GM13977 (cell line): ENCODE measurements at regions not wholly inside any gene's neighbourhood (a gene's known extent, or its start where the extent isn't known, plus 50 kb on each side); places are given as distances from the start of the nearest gene placed in this dataset.

Source experiments
- DNase-seq: peaks from one replicate; pipeline ENCODE4 v3.0.0; 2012; ENCODE audit warnings: low spot score
- CTCF ChIP-seq: IDR thresholded peaks from 2 replicates; pipeline ENCODE4 v1.5.1; 2012; ENCODE audit warnings: mild to moderate bottlenecking, control low read depth; ENCODE audit not compliant: insufficient read depth; ENCODE audit errors: extremely low read depth, missing control alignments
- in situ Hi-C: fragments of 300-500 bp; cut with MboI; formaldehyde crosslinking; loops from one replicate; pipeline ENCODE4 v1.12.0; 2022; ENCODE audit warnings: low sequenced_read_pairs, low pct_unique_long_range_greater_than_20kb, mixed read lengths, inconsistent platforms; ENCODE audit not compliant: unreplicated experiment

GRCh38 chr7:94272821-94273583 is 121.7 kb upstream of the COL1A2 start:
- in situ Hi-C loops, result no loop called here
- no peak for DNase-seq
- TF ChIP-seq CTCF, result no peak

- in situ Hi-C loops, result no loop called here
Observed at GRCh38 chr7:94274828-94275227, 119.9 kb upstream of the COL1A2 start.

GRCh38 chr7:94276027-94276426 is 118.7 kb upstream of the COL1A2 start:
- in situ Hi-C loops, result no loop called here
- no peak for TF ChIP-seq CTCF
- DNase-seq, result no peak

More at GRCh38 chr7:94274828-94275227, 119.9 kb upstream of the COL1A2 start:
- no peak for DNase-seq
- no peak for TF ChIP-seq CTCF

GRCh38 chr7:94276795-94277194 is 117.9 kb upstream of the COL1A2 start:
- in situ Hi-C loops, result no loop called here
- DNase-seq, result no peak
- TF ChIP-seq CTCF, result peak; percentile 38

- in situ Hi-C loops, result no loop called here
- no peak for TF ChIP-seq CTCF
Observed at GRCh38 chr7:94277236-94277635, 117.5 kb upstream of the COL1A2 start.

GRCh38 chr7:94280851-94281250 is 113.8 kb upstream of the COL1A2 start:
- in situ Hi-C loops, result no loop called here
- no peak for DNase-seq
- TF ChIP-seq CTCF, result no peak

More at GRCh38 chr7:94277236-94277635, 117.5 kb upstream of the COL1A2 start:
- no peak for DNase-seq
